ENCODE measurements at regions not wholly inside any gene's neighbourhood (a gene's known extent, or its start where the extent isn't known, plus 50 kb on each side); places are given as distances from the start of the nearest gene placed in this dataset.

DNA sequence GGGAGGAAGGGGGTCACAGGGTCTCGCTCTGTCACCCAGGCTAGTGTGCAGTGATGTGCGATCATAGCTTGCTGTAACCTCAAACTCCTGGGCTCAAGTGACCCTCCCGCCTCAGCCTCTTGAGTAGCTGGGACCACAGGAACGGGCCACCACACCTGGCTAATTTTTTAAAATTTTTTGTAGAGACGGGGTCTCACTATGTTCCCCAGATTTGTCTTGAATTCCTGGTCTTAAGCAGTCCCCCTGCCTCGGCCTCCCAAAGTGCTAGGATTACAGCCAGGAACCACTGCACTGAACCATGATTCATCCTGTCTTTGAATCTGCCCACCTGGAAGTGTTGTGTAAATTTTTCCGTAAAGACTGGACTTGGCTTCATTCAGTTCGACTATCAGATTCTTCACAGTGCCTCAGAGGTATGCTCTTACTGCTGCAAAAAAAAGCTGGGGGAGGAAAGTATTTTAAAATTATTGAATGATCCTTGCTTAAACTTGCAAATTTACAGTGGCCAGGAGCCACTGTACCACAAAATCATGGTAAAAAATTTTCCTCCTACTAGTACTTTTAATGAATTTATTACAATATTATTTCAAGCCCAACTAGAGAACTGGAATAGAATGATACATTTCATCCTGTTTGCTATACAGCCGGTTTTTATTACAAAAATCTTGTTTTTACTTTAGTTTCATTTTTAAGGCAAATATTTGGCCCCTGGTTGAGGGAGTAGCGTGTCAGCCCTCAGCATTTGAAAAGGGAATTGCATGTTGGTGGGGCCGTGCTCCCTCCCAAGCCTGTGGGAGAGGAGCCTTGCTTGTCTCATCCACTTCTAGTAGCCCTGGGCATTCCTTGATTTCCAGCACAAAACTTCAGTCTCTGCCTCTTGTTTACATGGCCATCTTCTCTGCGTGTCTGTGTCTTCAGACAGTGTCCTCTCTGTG, 202.5 kb upstream of the SGK1 start:
- TF ChIP-seq KDM1A (IDR thresholded peaks at IDR 0.05): no peak
- no peak for TF ChIP-seq MXI1 (IDR thresholded peaks at IDR 0.05; ENCODE audit: low read depth, low read length)
- TF ChIP-seq ATF1 (CRISPR knock-in tag; IDR thresholded peaks at IDR 0.05): no peak
- TF ChIP-seq ATF1 (tag; IDR thresholded peaks at IDR 0.05): no peak
- TF ChIP-seq BCOR (IDR thresholded peaks at IDR 0.05): no peak
- TF ChIP-seq, protein P1, sequence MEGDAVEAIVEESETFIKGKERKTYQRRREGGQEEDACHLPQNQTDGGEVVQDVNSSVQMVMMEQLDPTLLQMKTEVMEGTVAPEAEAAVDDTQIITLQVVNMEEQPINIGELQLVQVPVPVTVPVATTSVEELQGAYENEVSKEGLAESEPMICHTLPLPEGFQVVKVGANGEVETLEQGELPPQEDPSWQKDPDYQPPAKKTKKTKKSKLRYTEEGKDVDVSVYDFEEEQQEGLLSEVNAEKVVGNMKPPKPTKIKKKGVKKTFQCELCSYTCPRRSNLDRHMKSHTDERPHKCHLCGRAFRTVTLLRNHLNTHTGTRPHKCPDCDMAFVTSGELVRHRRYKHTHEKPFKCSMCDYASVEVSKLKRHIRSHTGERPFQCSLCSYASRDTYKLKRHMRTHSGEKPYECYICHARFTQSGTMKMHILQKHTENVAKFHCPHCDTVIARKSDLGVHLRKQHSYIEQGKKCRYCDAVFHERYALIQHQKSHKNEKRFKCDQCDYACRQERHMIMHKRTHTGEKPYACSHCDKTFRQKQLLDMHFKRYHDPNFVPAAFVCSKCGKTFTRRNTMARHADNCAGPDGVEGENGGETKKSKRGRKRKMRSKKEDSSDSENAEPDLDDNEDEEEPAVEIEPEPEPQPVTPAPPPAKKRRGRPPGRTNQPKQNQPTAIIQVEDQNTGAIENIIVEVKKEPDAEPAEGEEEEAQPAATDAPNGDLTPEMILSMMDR (IDR thresholded peaks at IDR 0.05 in 2 of 3, conservative IDR thresholded peaks at IDR 0.05 in 1 of 3; ENCODE audit: insufficient read depth in 2 of 3, low read depth in 1 of 3, low read length in 3 of 3): no peak
- TF ChIP-seq, protein P2, sequence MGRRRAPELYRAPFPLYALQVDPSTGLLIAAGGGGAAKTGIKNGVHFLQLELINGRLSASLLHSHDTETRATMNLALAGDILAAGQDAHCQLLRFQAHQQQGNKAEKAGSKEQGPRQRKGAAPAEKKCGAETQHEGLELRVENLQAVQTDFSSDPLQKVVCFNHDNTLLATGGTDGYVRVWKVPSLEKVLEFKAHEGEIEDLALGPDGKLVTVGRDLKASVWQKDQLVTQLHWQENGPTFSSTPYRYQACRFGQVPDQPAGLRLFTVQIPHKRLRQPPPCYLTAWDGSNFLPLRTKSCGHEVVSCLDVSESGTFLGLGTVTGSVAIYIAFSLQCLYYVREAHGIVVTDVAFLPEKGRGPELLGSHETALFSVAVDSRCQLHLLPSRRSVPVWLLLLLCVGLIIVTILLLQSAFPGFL (CRISPR knock-in tag; IDR thresholded peaks at IDR 0.05): no peak
- TF ChIP-seq, protein P3, sequence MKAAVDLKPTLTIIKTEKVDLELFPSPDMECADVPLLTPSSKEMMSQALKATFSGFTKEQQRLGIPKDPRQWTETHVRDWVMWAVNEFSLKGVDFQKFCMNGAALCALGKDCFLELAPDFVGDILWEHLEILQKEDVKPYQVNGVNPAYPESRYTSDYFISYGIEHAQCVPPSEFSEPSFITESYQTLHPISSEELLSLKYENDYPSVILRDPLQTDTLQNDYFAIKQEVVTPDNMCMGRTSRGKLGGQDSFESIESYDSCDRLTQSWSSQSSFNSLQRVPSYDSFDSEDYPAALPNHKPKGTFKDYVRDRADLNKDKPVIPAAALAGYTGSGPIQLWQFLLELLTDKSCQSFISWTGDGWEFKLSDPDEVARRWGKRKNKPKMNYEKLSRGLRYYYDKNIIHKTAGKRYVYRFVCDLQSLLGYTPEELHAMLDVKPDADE (conservative IDR thresholded peaks at IDR 0.05; ENCODE audit: control insufficient read depth, low read depth, low read length): no peak
- TF ChIP-seq, protein P4, sequence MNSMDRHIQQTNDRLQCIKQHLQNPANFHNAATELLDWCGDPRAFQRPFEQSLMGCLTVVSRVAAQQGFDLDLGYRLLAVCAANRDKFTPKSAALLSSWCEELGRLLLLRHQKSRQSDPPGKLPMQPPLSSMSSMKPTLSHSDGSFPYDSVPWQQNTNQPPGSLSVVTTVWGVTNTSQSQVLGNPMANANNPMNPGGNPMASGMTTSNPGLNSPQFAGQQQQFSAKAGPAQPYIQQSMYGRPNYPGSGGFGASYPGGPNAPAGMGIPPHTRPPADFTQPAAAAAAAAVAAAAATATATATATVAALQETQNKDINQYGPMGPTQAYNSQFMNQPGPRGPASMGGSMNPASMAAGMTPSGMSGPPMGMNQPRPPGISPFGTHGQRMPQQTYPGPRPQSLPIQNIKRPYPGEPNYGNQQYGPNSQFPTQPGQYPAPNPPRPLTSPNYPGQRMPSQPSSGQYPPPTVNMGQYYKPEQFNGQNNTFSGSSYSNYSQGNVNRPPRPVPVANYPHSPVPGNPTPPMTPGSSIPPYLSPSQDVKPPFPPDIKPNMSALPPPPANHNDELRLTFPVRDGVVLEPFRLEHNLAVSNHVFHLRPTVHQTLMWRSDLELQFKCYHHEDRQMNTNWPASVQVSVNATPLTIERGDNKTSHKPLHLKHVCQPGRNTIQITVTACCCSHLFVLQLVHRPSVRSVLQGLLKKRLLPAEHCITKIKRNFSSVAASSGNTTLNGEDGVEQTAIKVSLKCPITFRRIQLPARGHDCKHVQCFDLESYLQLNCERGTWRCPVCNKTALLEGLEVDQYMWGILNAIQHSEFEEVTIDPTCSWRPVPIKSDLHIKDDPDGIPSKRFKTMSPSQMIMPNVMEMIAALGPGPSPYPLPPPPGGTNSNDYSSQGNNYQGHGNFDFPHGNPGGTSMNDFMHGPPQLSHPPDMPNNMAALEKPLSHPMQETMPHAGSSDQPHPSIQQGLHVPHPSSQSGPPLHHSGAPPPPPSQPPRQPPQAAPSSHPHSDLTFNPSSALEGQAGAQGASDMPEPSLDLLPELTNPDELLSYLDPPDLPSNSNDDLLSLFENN (IDR thresholded peaks at IDR 0.05; ENCODE audit: low read depth in 2 of 2, low read length in 2 of 2): no peak
- TF ChIP-seq, protein P5, sequence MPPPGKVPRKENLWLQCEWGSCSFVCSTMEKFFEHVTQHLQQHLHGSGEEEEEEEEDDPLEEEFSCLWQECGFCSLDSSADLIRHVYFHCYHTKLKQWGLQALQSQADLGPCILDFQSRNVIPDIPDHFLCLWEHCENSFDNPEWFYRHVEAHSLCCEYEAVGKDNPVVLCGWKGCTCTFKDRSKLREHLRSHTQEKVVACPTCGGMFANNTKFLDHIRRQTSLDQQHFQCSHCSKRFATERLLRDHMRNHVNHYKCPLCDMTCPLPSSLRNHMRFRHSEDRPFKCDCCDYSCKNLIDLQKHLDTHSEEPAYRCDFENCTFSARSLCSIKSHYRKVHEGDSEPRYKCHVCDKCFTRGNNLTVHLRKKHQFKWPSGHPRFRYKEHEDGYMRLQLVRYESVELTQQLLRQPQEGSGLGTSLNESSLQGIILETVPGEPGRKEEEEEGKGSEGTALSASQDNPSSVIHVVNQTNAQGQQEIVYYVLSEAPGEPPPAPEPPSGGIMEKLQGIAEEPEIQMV (tag; conservative IDR thresholded peaks at IDR 0.05; ENCODE audit: low read depth): no peak
- TF ChIP-seq SP2 (IDR thresholded peaks at IDR 0.05; ENCODE audit: extremely low read depth, low read depth, low read length, poor library complexity, severe bottlenecking): no peak
- no peak for TF ChIP-seq KAT8 (IDR thresholded peaks at IDR 0.05; ENCODE audit: low read depth)
- TF ChIP-seq TSC22D4 (tag; IDR thresholded peaks at IDR 0.05): no peak
- no peak for TF ChIP-seq ESRRA (IDR thresholded peaks at IDR 0.05; ENCODE audit: borderline replicate concordance, low read depth)
